ENCODE measurements at regions not wholly inside any gene's neighbourhood (a gene's known extent, or its start where the extent isn't known, plus 50 kb on each side); places are given as distances from the start of the nearest gene placed in this dataset.

DNA sequence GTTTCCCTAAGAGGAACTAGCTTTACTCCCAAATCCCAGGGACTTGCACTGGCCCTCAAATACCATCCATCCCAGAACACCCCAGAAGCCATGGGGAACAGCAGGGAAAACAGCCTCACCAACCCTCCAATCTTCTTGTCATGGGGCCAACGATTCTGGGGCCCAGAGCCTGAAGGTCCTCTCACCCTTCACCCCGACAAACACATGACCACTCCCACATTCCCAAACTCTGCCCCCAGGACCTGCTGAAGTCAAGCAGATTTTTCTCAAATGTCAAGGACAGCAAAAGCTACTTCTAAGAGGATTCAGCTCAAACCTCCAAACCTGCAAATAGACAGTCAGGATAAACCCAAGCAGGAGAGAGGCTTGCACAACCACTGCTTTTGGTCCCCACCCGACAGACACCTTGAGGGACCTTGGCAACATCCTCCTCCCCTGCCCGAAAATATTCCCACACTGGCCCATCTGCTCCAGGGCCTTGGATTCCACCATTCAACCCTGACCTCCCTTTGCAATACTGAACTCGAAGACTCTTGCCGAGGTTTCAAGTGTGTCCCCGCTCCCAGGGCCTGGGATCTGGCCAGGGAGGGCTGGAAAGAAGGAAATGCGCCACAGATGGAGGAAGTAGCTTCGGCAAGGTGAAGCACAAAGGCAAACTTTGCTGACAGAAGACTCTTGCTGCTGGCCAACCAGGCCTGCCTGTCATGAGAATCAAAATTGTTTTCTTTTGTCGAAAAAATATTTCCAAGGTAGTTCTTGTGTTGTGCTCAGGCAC is 143.3 kb downstream of the ZFP36L2 start:
- Histone ChIP-seq H3K79me2 (ENCODE audit: control insufficient read depth, insufficient read depth, low read length) (no peaks in the 10 kb centered on the region), H3K4me1 (ENCODE audit: control insufficient read depth, extremely low read depth, insufficient read depth, low read length) (peaks cover 44% of the 10 kb centered on the region), H3K9ac (replicated peaks; ENCODE audit: extremely low read depth, insufficient read depth, low read length) (no peak overlapping the region), H3K9me3 (replicated peaks; ENCODE audit: control insufficient read depth, insufficient read depth, low read length) (no peaks in the 10 kb centered on the region), H3K4me3 (replicated peaks in 1 of 3; ENCODE audit: insufficient read depth in 1 of 3, low read depth in 1 of 3, low read length in 3 of 3) (no peak overlapping the region), H3K36me3 (ENCODE audit: control insufficient read depth in 2 of 2, extremely low read depth in 1 of 2, insufficient read depth in 2 of 2, low read length in 2 of 2) (no peaks in the 10 kb centered on the region), H3K27ac (ENCODE audit: insufficient read depth, low read depth, low read length) (peak overlapping the region; percentile 2), H3K27me3 (ENCODE audit: control insufficient read depth in 2 of 2, insufficient read depth in 2 of 2, low read length in 2 of 2) (no peaks in the 10 kb centered on the region), H4K20me1 (replicated peaks; ENCODE audit: control insufficient read depth, extremely low read depth, insufficient read depth, low read length) (no peaks in the 10 kb centered on the region), H2AFZ (ENCODE audit: low read depth, low read length) (no peak overlapping the region), H3K4me2 (ENCODE audit: insufficient read depth, low read length) (no peak overlapping the region), H3K9me1 (replicated peaks; ENCODE audit: control insufficient read depth, extremely low read depth, insufficient read depth, low read length) (no peaks in the 10 kb centered on the region)
- CTCF ChIA-PET, result interaction anchor here (1.4 to 2.2 kb wide), 2 partner anchors 45 to 59 kb away, joined by 3 to 7 read pairs; no protein-coding TSS in a partner anchor
- intact Hi-C loops (cut with micrococcal nuclease), result no loop called here
- POLR2A ChIA-PET, result interaction anchor here (0.6 to 1.0 kb wide), 2 partner anchors 41 to 398 kb away, joined by 4 to 6 read pairs; no protein-coding TSS in a partner anchor
- dilution Hi-C loops (cut with MboI; ENCODE audit: extremely low pct_ligation_motif_present, low sequenced_read_pairs), result no loop called here
- TF ChIP-seq EZH2 (IDR thresholded peaks at IDR 0.05; ENCODE audit: borderline replicate concordance, low read depth, low read length, severe bottlenecking), result no peak
- no peak for TF ChIP-seq GATA2 (IDR thresholded peaks at IDR 0.05; ENCODE audit: insufficient read depth, insufficient read length, low read depth, low read length)
- no peak for TF ChIP-seq POLR2A (IDR thresholded peaks at IDR 0.05; ENCODE audit: low read depth, low read length)
- no peak for TF ChIP-seq POLR2AphosphoS5 (IDR thresholded peaks at IDR 0.05; ENCODE audit: insufficient read depth, low read depth, low read length)
- no peak for TF ChIP-seq MYC (IDR thresholded peaks at IDR 0.05; ENCODE audit: low read depth, low read length)
- TF ChIP-seq JUN (IDR thresholded peaks at IDR 0.05; ENCODE audit: borderline replicate concordance, insufficient read depth, insufficient read length, low read depth), result no peak
- TF ChIP-seq, protein P1, sequence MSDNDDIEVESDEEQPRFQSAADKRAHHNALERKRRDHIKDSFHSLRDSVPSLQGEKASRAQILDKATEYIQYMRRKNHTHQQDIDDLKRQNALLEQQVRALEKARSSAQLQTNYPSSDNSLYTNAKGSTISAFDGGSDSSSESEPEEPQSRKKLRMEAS (IDR thresholded peaks at IDR 0.05; ENCODE audit: insufficient read depth, insufficient read length), result no peak
- no peak for TF ChIP-seq FOS (IDR thresholded peaks at IDR 0.05; ENCODE audit: borderline replicate concordance, insufficient read depth, low read length)
- TF ChIP-seq, protein P2, sequence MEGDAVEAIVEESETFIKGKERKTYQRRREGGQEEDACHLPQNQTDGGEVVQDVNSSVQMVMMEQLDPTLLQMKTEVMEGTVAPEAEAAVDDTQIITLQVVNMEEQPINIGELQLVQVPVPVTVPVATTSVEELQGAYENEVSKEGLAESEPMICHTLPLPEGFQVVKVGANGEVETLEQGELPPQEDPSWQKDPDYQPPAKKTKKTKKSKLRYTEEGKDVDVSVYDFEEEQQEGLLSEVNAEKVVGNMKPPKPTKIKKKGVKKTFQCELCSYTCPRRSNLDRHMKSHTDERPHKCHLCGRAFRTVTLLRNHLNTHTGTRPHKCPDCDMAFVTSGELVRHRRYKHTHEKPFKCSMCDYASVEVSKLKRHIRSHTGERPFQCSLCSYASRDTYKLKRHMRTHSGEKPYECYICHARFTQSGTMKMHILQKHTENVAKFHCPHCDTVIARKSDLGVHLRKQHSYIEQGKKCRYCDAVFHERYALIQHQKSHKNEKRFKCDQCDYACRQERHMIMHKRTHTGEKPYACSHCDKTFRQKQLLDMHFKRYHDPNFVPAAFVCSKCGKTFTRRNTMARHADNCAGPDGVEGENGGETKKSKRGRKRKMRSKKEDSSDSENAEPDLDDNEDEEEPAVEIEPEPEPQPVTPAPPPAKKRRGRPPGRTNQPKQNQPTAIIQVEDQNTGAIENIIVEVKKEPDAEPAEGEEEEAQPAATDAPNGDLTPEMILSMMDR (IDR thresholded peaks at IDR 0.05; ENCODE audit: extremely low read depth in 1 of 2, insufficient read depth in 1 of 2, low read depth in 1 of 2, low read length in 2 of 2), result no peak
- no peak for FAIRE-seq
- no TSS peak for BruUV-seq (replicated peaks)
- DNase-seq (ENCODE audit: low read depth, low spot score), result peak; percentile 51

Measured in endothelial cell of umbilical vein (primary cell).